ENCODE measurements at regions not wholly inside any gene's neighbourhood (a gene's known extent, or its start where the extent isn't known, plus 50 kb on each side); places are given as distances from the start of the nearest gene placed in this dataset.

- Mint-ChIP-seq H3K27me3 (no peaks in the 10 kb centered on the region), H3K9me3 (peaks cover 0 to 13% (median 4%) of the 10 kb centered on the region in 8 donors), H3K36me3 (peaks cover 4 to 14% of the 10 kb centered on the region in 2 donors), H3K4me3 (no peak overlapping the region), H3K4me1 (peaks cover 0 to 3% (median 0%) of the 10 kb centered on the region in 4 donors), H3K27ac (no peak overlapping the region)
- no peaks in the 10 kb centered on the region for H3K36me3 ChIP-seq (ENCODE audit: insufficient read depth, low read length)
- intact Hi-C loops (cut with micrococcal nuclease), result no loop called here
- no peak overlapping the region for H3K27ac ChIP-seq (ENCODE audit: low read depth, low read length)
- ChIA-PET POLR2A (ENCODE audit: partially characterized antibody) (no interaction called here), CTCF (ENCODE audit: partially characterized antibody) (no interaction called here)
- no peaks in the 10 kb centered on the region for H3K27me3 ChIP-seq (ENCODE audit: insufficient read depth, low read length)
- no peaks in the 10 kb centered on the region for H3K4me1 ChIP-seq (ENCODE audit: insufficient read depth, low read length)
- no peak overlapping the region for H3K4me3 ChIP-seq (ENCODE audit: low read length in 2 of 2)
- DNase-seq, result no peak
- H3K9me3 ChIP-seq (ENCODE audit: control insufficient read depth in 1 of 2, low read length in 2 of 2), result no peaks in the 10 kb centered on the region
Observed at GRCh38 chr6:14463110-14463509, 345.5 kb downstream of the CD83 start.

GRCh38 chr6:14464055-14464454 lies 346.5 kb downstream of the CD83 start:
- H3K36me3 Mint-ChIP-seq, result peaks cover 4 to 20% of the 10 kb centered on the region in 2 donors
- Histone ChIP-seq H3K27ac (ENCODE audit: low read depth, low read length) (no peak overlapping the region), H3K27me3 (ENCODE audit: insufficient read depth, low read length) (no peaks in the 10 kb centered on the region), H3K9me3 (ENCODE audit: control insufficient read depth in 1 of 2, low read length in 2 of 2) (no peaks in the 10 kb centered on the region), H3K4me3 (ENCODE audit: low read length in 2 of 2) (no peak overlapping the region), H3K36me3 (ENCODE audit: insufficient read depth, low read length) (no peaks in the 10 kb centered on the region), H3K4me1 (ENCODE audit: insufficient read depth, low read length) (no peaks in the 10 kb centered on the region)
- no peak overlapping the region for H3K27ac Mint-ChIP-seq
- ChIA-PET CTCF (ENCODE audit: partially characterized antibody) (no interaction called here), POLR2A (ENCODE audit: partially characterized antibody) (no interaction called here)
- H3K9me3 Mint-ChIP-seq, result peaks cover 0 to 15% (median 8%) of the 10 kb centered on the region in 8 donors
- no peak overlapping the region for H3K4me3 Mint-ChIP-seq
- no peak for DNase-seq
- H3K27me3 Mint-ChIP-seq, result no peaks in the 10 kb centered on the region
- peaks cover 0 to 3% (median 0%) of the 10 kb centered on the region in 4 donors for H3K4me1 Mint-ChIP-seq
- intact Hi-C loops (cut with micrococcal nuclease), result no loop called here

GRCh38 chr6:14464716-14465115 lies 347.1 kb downstream of the CD83 start:
- intact Hi-C loops (cut with micrococcal nuclease), result no loop called here
- H3K27me3 Mint-ChIP-seq, result no peaks in the 10 kb centered on the region
- ChIA-PET POLR2A (ENCODE audit: partially characterized antibody) (no interaction called here), CTCF (ENCODE audit: partially characterized antibody) (no interaction called here)
- no peak for DNase-seq
- peaks cover 0 to 3% (median 0%) of the 10 kb centered on the region in 4 donors for H3K4me1 Mint-ChIP-seq
- peaks cover 0 to 21% (median 10%) of the 10 kb centered on the region in 8 donors for H3K9me3 Mint-ChIP-seq
- no peaks in the 10 kb centered on the region for H3K4me1 ChIP-seq (ENCODE audit: insufficient read depth, low read length)
- H3K9me3 ChIP-seq (ENCODE audit: control insufficient read depth in 1 of 2, low read length in 2 of 2), result no peaks in the 10 kb centered on the region
- H3K27me3 ChIP-seq (ENCODE audit: insufficient read depth, low read length), result no peaks in the 10 kb centered on the region
- peaks cover 4 to 26% of the 10 kb centered on the region in 2 donors for H3K36me3 Mint-ChIP-seq
- no peak overlapping the region for H3K27ac ChIP-seq (ENCODE audit: low read depth, low read length)
- no peak overlapping the region for H3K27ac Mint-ChIP-seq
- H3K4me3 Mint-ChIP-seq, result no peak overlapping the region
- H3K36me3 ChIP-seq (ENCODE audit: insufficient read depth, low read length), result no peaks in the 10 kb centered on the region
- H3K4me3 ChIP-seq (ENCODE audit: low read length in 2 of 2), result no peak overlapping the region

- intact Hi-C loops (cut with micrococcal nuclease), result no loop called here
Observed at GRCh38 chr6:14466278-14466677, 348.7 kb downstream of the CD83 start.

GRCh38 chr6:14467591-14467990 lies 350.0 kb downstream of the CD83 start:
- Histone ChIP-seq H3K27me3 (ENCODE audit: insufficient read depth, low read length) (no peaks in the 10 kb centered on the region), H3K27ac (ENCODE audit: low read depth, low read length) (no peak overlapping the region), H3K36me3 (ENCODE audit: insufficient read depth, low read length) (no peaks in the 10 kb centered on the region), H3K4me3 (ENCODE audit: low read length in 2 of 2) (no peak overlapping the region), H3K4me1 (ENCODE audit: insufficient read depth, low read length) (no peaks in the 10 kb centered on the region), H3K9me3 (ENCODE audit: control insufficient read depth in 1 of 2, low read length in 2 of 2) (no peaks in the 10 kb centered on the region)
- H3K36me3 Mint-ChIP-seq, result peaks cover 8 to 26% of the 10 kb centered on the region in 2 donors
- CTCF ChIA-PET (ENCODE audit: partially characterized antibody), result interaction anchor here (0.5 to 1.1 kb wide), 2 partner anchors 42 to 243 kb away, joined by 3 read pairs; no protein-coding TSS in a partner anchor
- intact Hi-C loops (cut with micrococcal nuclease), result no loop called here
- peaks cover 0 to 19% (median 10%) of the 10 kb centered on the region in 8 donors for H3K9me3 Mint-ChIP-seq
- DNase-seq, result no peak
- H3K4me1 Mint-ChIP-seq, result peaks cover 0 to 3% (median 0%) of the 10 kb centered on the region in 4 donors
- H3K4me3 Mint-ChIP-seq, result no peak overlapping the region
- no peaks in the 10 kb centered on the region for H3K27me3 Mint-ChIP-seq
- peak overlapping the region in 1 of 7 donors; percentile 53 for H3K27ac Mint-ChIP-seq
- POLR2A ChIA-PET (ENCODE audit: partially characterized antibody), result no interaction called here

More at GRCh38 chr6:14466278-14466677, 348.7 kb downstream of the CD83 start:
- Mint-ChIP-seq H3K4me3 (no peak overlapping the region), H3K4me1 (peaks cover 0 to 3% (median 0%) of the 10 kb centered on the region in 4 donors), H3K27me3 (no peaks in the 10 kb centered on the region), H3K36me3 (peaks cover 8 to 29% of the 10 kb centered on the region in 2 donors), H3K9me3 (peaks cover 0 to 21% (median 11%) of the 10 kb centered on the region in 8 donors), H3K27ac (no peak overlapping the region)
- Histone ChIP-seq H3K27ac (ENCODE audit: low read depth, low read length) (no peak overlapping the region), H3K9me3 (ENCODE audit: control insufficient read depth in 1 of 2, low read length in 2 of 2) (no peaks in the 10 kb centered on the region), H3K36me3 (ENCODE audit: insufficient read depth, low read length) (no peaks in the 10 kb centered on the region), H3K27me3 (ENCODE audit: insufficient read depth, low read length) (no peaks in the 10 kb centered on the region), H3K4me1 (ENCODE audit: insufficient read depth, low read length) (no peaks in the 10 kb centered on the region), H3K4me3 (ENCODE audit: low read length in 2 of 2) (no peak overlapping the region)
- DNase-seq, result no peak
- POLR2A ChIA-PET (ENCODE audit: partially characterized antibody), result no interaction called here
- CTCF ChIA-PET (ENCODE audit: partially characterized antibody), result no interaction called here

- no peaks in the 10 kb centered on the region for H3K27me3 Mint-ChIP-seq
- Histone ChIP-seq H3K4me3 (ENCODE audit: low read length in 2 of 2) (no peak overlapping the region), H3K9me3 (ENCODE audit: control insufficient read depth in 1 of 2, low read length in 2 of 2) (no peaks in the 10 kb centered on the region), H3K4me1 (ENCODE audit: insufficient read depth, low read length) (no peaks in the 10 kb centered on the region), H3K36me3 (ENCODE audit: insufficient read depth, low read length) (no peaks in the 10 kb centered on the region), H3K27me3 (ENCODE audit: insufficient read depth, low read length) (no peaks in the 10 kb centered on the region), H3K27ac (ENCODE audit: low read depth, low read length) (no peak overlapping the region)
- H3K36me3 Mint-ChIP-seq, result peaks cover 8 to 25% of the 10 kb centered on the region in 2 donors
- ChIA-PET CTCF (ENCODE audit: partially characterized antibody) (no interaction called here), POLR2A (ENCODE audit: partially characterized antibody) (no interaction called here)
- DNase-seq, result no peak
- intact Hi-C loops (cut with micrococcal nuclease), result no loop called here
- H3K4me1 Mint-ChIP-seq, result peaks cover 0 to 3% (median 0%) of the 10 kb centered on the region in 4 donors
- no peak overlapping the region for H3K4me3 Mint-ChIP-seq
- H3K27ac Mint-ChIP-seq, result no peak overlapping the region
- H3K9me3 Mint-ChIP-seq, result peaks cover 0 to 17% (median 10%) of the 10 kb centered on the region in 8 donors
Observed at GRCh38 chr6:14468647-14469321, 351.2 kb downstream of the CD83 start.

GRCh38 chr6:14470101-14470500 lies 352.5 kb downstream of the CD83 start:
- H3K4me3 ChIP-seq (ENCODE audit: low read length in 2 of 2), result no peak overlapping the region

More at GRCh38 chr6:14470101-14470500, 352.5 kb downstream of the CD83 start:
- H3K36me3 ChIP-seq (ENCODE audit: insufficient read depth, low read length), result no peaks in the 10 kb centered on the region
- Mint-ChIP-seq H3K36me3 (peaks cover 8 to 22% of the 10 kb centered on the region in 2 donors), H3K4me3 (no peak overlapping the region), H3K27ac (no peak overlapping the region), H3K9me3 (peaks cover 0 to 17% (median 9%) of the 10 kb centered on the region in 8 donors), H3K4me1 (no peaks in the 10 kb centered on the region), H3K27me3 (no peaks in the 10 kb centered on the region)
- intact Hi-C loops (cut with micrococcal nuclease), result no loop called here
- H3K9me3 ChIP-seq (ENCODE audit: control insufficient read depth in 1 of 2, low read length in 2 of 2), result no peaks in the 10 kb centered on the region
- ChIA-PET CTCF (ENCODE audit: partially characterized antibody) (interaction anchor here (1.4 kb wide), 1 partner anchor 23 kb away, joined by 3 read pairs; no protein-coding TSS in a partner anchor), POLR2A (ENCODE audit: partially characterized antibody) (interaction anchor here (0.6 to 1.0 kb wide), 2 partner anchors 26 to 931 kb away, joined by 3 read pairs; no protein-coding TSS in a partner anchor)
- DNase-seq, result no peak
- peaks cover 3% of the 10 kb centered on the region for H3K4me1 ChIP-seq (ENCODE audit: insufficient read depth, low read length)
- H3K27ac ChIP-seq (ENCODE audit: low read depth, low read length), result no peak overlapping the region
- no peaks in the 10 kb centered on the region for H3K27me3 ChIP-seq (ENCODE audit: insufficient read depth, low read length)
